AG10803 (cell line): ENCODE measurements at regions not wholly inside any gene's neighbourhood (a gene's known extent, or its start where the extent isn't known, plus 50 kb on each side); places are given as distances from the start of the nearest gene placed in this dataset.

Experiments used
- DNase-seq: peaks from one replicate; pipeline ENCODE4 v3.0.0; 2010; ENCODE audit warnings: low read depth
- H3K4me3 ChIP-seq: 2 replicates; pipeline ENCODE4 v1.5.1; 2011; ENCODE audit warnings: mild to moderate bottlenecking, low read length, control low read depth
- CTCF ChIP-seq: conservative IDR thresholded peaks from 2 replicates; pipeline ENCODE4 v1.5.1; 2011; ENCODE audit warnings: mild to moderate bottlenecking, low read length, control low read depth, inconsistent platforms

DNA sequence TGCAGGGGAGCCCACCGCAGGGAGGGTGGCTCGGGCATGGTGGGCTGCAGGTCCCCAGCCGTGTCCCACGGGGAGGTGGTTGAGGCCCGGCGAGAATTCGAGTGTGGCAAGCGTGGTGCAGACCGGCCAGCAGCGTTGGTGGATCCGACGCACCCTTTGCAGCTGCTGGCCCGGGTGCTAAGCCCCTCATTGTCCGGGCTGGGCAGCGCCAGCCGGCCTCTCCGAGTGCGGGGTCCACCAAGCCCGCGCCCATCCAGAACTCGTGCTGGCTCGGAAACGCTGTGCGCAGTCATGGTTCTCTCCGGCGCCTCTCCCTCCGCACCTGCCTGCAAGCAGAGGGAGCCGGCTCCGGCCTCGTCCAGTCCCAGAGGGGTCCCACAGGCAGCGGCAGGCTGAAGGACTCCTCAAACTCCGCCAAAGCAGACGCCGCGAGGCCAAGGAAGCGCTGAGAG is 177.0 kb upstream of the SLC35G4 start:
- no peak for DNase-seq
- no peak overlapping the region for H3K4me3 ChIP-seq
- no peak for TF ChIP-seq CTCF

DNA sequence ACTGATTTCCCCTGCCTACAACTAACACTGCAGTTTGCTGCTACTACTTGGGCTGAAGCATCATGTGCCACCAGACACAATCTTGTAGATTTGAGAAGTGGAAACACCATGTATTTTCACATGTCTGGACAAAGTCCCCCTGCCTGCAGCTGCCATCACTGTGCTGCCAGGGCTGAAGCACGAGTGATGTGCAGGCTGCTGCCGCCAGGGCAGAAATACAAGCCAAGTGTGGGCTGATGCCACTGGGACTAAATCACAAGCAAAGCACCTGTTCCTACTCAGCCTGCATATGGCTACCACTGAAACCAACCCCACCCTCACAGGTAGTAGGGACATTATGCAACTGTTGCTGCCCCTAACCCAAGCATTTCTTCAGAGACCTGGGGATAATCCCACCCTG is 179.5 kb upstream of the SLC35G4 start:
- no peak overlapping the region for H3K4me3 ChIP-seq
- TF ChIP-seq CTCF = no peak
- DNase-seq = no peak

DNA sequence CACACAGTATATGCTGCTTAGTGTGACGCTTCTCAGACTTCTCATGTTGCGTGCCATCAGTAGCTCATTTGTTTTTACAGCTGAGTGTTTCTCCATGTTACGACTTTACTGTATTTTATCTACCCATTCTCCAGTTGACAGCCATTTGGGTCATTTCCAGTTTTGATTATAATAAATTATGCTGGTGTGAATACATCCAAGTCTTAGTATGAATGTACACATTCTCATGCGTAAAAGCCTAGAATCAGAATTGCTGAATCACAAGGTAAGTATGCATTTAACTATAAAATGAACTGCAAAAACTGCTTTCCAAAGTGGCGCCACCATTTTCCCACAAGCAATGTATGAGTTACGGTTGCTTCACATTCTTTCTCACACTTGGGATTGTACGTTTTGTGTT is 184.2 kb upstream of the SLC35G4 start:
- no peak for DNase-seq
- no peak for TF ChIP-seq CTCF
- no peak overlapping the region for H3K4me3 ChIP-seq

DNA sequence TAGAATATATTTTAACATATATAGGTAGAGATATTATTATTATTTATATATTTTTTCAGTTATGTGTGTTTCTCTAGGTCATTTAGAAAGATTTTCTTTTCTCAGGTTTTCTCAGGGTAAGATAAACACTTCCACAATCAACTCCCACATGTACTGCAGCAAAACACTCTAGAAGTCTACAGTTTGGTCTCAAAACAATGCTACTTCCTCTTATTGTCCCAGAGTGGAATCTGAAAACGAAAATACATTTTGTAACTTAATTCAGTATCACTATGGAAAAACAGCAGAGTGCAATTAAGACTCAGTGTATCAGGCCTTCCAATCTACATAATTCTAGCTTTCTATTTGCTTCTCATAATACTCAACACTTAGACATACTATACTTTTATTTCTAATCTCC is 190.1 kb upstream of the SLC35G4 start:
- H3K4me3 ChIP-seq = no peak overlapping the region
- no peak for DNase-seq
- TF ChIP-seq CTCF = no peak

DNA sequence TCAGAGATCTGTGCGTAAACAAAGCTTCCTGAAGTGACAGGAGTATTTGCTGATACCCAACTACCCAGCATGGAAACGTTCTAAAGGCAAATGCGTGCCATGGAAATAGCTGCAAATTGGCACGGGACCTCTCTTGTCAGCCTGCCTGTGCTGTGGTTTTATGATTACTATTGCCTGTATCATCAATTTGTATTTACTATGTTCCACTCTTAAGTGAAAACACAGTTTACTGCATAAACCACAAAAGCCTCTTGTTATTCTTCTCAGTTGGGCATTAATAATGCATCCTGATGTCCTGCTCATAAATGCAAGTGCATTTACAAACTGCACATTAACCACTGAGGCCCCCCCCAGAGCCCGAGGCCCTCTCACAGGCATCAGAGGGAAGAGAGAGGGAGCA is 196.6 kb upstream of the SLC35G4 start:
- peak; percentile 67 for DNase-seq
- TF ChIP-seq CTCF = no peak
- H3K4me3 ChIP-seq = no peak overlapping the region

DNA sequence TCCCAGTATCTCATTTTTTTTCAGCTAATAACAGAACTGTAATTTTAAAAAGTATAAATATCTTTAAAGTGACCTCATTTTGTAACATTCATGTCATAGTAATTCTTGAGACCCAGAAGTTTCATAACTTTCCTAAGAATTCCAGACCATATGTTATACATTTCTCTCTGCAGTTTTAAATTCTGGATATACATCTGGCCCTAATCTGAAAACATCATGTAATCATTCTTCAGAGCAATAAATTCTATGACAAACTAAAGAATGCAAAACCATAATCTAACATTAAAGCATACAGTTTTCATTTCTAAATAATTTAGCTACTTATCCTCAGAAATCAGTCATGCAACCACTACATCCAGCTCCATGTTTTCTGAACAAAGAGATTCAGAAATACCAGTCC is 198.3 kb upstream of the SLC35G4 start:
- H3K4me3 ChIP-seq = no peak overlapping the region
- TF ChIP-seq CTCF = no peak
- DNase-seq = peak; percentile 83

DNA sequence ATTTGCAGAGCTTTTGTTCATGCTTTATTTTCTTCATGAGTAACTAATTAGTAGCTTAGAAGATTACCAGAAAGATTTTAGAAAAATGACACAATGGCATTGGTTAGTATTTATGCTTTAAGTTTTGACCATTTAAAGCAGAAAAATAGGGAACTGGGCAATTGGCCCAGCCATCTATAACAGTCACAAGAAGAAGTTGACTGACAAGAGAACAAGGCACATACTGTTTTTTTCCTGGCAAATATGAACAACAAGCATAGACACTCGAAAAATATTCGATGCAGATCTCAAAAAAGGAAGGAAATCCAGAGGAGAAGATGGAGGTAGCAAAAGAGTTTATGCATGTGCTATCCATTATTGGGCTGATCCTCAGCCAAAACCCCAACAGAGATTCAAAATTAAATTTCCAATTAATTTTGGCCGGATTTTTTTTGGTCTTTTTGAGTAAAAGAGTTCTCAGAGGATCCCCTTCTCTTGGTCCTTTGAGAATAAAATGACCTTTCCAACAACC is 200.8 kb upstream of the SLC35G4 start:
- no peak for DNase-seq

More for the DNA sequence above, 200.8 kb upstream of the SLC35G4 start:
- no peak overlapping the region for H3K4me3 ChIP-seq
- no peak for TF ChIP-seq CTCF
